ENCODE measurements at regions not wholly inside any gene's neighbourhood (a gene's known extent, or its start where the extent isn't known, plus 50 kb on each side); places are given as distances from the start of the nearest gene placed in this dataset.
"Not testable (repeated sequence)": the region's sequence is repeated elsewhere in the genome, so short reads cannot be mapped to it uniquely, and the experiment has no call there.

GRCh38 chr16:59455497-59455896 lies 721.4 kb upstream of the GOT2 start:
- no peak for DNase-seq

DNA sequence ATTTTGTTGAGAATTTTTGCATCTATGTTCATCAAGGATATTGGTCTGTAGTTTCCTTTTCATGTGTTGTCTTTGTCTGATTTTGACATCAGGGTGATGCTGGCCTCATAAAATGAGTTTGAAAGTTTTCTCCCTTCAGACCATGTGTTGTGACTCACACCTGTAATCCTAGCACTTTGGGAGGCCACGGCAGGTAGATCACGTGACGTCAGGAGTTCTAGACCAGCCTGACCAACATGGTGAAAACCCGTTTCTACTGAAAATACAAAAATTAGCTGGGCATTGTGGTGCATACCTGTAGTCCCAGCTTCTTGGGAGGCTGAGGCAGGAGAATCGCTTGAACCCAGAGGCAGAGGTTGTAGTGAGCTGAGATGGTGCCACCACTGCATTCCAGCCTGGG lies 716.4 kb upstream of the GOT2 start:
- not testable (repeated sequence) for DNase-seq

GRCh38 chr16:59440502-59440901 lies 706.4 kb upstream of the GOT2 start:
- no peak for DNase-seq

- DNase-seq = no peak
Observed at GRCh38 chr16:59432896-59433295, 698.8 kb upstream of the GOT2 start.

DNA sequence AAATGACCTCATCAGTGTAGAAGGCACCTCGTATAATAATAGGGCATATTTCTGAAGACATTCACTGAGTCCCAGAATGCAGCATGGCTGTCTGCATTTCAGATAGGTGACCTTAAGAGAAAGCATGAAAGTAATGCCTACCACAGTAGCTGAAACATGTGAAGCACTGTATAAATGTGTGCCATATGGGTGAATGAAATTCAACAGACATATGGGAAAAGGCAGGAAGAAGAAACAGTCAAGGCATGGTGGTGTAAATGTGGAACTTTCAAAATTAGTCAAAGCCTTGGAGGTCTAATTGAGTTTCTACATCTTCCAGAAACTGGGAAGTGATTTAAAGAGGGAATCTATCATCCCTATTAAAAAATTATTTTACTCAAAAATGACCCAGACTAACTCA lies 698.2 kb upstream of the GOT2 start:
- no peak for DNase-seq

- no peak for DNase-seq
Observed at GRCh38 chr16:59424714-59425273, 690.7 kb upstream of the GOT2 start.

DNA sequence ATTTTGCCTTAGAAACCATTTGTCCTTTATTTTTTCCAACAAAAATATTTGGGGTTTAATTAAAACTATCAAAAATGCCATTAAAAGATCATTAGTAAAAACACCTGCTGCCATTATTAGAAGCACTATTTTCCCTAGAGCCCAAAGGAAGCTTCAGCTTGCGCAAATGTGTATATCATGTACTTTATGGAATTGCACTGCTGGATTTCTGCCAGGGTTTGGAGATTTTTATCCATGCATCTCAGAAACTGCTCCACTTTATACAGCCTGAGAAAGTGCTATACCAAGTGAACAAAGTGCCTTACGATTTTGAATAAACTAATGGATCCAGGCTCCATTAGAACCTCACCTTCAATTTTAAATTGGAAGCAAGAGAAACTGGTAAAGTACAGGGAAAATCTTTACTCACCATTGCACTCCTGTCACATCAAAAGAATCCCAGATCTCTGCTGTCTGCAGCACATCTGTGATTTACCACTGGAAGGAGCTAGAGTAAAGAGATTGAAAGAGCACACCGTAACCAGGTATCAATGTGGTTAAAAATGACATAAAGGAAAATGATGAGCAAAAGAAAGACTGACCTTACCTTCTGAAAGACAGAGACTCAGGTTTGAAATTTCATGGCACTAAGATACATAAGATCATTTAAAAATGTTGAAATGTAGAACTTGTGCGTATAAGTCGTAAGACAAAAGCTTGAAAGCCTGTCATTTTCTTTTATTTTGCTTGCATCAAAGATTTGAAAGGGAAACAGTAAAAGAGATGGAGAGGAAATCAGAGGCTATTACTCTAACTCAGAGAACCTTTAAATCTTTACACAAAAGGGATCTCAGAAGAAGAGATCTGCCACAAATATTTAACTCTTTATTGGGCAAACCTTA lies 678.1 kb upstream of the GOT2 start:
- no peak for DNase-seq

GRCh38 chr16:59410451-59410850 lies 676.3 kb upstream of the GOT2 start:
- DNase-seq = no peak

DNA sequence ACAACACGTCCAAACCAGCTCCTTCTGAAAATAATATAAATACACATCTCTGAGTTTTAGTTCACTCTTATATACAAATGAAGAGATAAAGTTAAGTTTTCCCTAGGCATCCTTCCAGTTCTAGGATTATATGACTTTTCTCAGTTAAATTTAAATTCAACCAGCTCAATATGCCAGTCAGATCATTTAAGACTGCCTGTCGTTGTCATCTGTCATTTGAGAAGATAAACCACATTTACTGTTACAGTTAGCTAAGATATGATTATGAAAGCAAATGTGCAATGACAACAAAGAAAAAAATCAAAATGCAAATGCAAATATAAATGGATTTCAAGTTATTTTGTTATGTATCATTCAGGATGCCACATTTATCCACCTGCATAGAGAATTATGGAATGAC lies 671.7 kb upstream of the GOT2 start:
- DNase-seq = no peak

- no peak for DNase-seq
Observed at GRCh38 chr16:59404509-59404908, 670.4 kb upstream of the GOT2 start.

DNA sequence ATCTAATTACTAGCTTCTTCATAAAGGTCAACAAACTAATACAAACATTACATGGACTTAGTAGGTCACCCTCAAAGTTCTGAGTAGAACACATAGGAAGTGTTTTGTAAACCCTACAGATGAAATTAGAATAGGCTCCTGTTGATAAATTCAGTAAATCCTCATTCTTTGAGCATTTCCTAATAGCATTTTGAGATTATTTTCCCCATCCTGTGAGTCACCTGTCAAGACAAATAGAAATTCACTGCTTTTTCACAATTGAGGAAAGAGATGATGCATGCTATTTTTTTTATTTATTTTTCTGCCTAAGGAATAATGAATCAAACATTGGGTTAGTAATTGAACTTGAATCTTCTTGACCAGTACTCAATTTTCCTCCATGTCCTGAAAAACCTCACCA lies 666.7 kb upstream of the GOT2 start:
- no peak for DNase-seq

DNA sequence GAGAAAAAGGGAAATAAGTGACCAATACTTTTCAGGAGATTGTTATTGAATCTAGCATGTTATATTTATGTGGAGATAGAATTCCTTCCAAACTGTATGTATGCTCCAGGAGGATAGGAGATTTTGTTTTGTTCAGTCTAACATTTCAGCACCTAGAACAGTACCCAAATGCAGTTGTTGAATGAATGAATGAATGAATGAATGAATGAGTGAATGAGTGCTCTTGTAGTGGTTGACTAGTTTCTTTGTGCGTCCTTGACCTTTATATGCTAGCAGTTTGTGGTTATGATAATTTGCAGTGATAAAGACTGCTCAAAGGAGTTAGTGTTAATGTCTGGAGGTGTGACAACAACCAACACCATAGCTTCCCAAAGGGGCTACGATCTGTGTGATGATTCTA lies 663.5 kb upstream of the GOT2 start:
- no peak for DNase-seq

DNA sequence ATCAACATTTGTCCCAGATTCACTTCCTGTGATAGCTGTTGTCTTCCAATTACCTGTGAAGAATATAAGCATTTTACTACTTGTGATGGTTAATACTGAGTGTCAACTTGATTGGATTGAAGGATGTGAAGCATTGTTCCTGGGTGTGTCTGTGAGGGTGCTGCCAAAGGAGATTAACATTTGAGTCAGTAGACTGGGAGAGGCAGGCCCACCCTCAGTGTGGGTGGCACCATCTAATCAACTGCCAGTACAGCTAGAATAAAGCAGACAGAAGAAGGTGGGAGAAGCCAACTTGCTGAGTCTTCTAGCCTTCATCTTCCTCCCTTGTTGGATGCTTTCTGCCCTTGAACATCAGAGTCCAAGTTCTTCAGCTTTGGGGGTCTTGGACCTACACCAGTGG lies 660.4 kb upstream of the GOT2 start:
- DNase-seq = no peak

- DNase-seq = no peak
Observed at GRCh38 chr16:59392911-59393310, 658.8 kb upstream of the GOT2 start.

DNA sequence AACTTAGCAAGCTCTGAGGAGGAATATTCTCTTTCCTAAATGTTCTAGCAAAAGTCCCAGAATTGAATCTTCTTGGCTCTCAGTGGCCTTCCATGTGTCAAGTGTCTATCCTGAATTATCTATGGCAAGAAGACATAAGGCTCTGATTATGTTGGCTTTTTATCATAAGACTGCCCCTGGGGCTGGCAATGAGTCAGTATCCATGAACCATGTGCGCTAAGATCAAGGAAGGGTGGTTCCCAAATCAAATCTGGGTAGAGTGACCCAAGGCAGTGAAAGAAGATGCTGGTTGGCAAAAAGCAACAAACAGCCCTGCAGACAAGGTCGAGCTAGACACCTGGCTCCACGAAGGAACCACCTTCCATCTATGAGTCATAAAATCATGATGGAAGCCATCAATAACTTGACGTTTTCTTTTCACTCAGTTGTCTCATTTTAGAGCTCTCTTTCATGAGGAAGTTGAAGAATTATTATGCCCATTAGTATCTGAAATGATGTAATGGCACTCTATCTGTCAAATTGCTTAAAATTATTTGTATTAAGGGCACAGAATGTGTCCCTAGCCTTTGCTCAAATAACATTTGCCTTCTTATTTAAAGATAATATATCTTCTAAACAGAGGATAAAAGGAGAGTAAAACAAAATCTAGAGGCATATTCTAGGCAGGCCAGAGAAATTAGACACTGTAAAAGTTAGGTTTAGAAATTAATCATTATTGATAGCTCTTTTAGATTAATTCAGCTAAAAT lies 657.7 kb upstream of the GOT2 start:
- no peak for DNase-seq

DNA sequence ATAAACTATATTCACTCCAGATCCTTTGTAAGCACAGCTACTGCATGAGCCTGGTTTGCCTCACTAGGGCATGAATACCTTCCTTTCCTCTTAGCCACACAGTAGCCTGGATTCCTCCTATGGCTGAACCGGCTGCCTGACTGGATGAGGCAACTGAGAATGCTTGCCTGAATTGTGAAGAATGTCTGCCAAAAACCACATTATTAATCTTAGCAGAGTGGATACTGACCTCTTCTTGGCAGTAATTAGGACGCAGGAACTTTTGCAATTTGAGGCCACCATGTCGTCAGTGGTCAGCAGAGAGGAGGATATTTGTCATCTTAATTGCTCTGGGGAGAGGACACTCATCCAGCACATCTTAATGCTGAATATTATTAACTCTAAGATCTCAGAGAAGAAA lies 651.8 kb upstream of the GOT2 start:
- DNase-seq = no peak

DNA sequence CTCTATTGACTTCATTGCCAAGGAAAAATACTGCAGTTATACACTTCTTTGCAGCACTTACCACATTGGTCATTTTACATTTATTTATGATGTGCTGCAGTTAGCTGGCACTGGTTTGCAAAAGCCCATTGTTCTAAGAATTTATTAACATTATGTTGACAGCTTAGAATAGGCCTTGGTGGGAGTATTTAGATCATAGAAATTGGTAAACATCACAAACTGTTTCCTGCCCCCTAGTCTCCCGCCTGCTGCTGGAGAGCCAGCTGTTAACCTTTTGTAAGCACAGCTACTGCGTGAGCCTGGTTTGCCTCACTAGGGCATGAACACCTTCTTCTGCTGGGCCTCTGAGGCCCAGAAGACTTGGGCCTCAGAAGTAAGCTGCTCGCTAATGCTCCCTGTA lies 651.4 kb upstream of the GOT2 start:
- no peak for DNase-seq

- DNase-seq = no peak
Observed at GRCh38 chr16:59373632-59374031, 639.5 kb upstream of the GOT2 start.

GRCh38 chr16:59370717-59371116 lies 636.6 kb upstream of the GOT2 start:
- DNase-seq = no peak

DNA sequence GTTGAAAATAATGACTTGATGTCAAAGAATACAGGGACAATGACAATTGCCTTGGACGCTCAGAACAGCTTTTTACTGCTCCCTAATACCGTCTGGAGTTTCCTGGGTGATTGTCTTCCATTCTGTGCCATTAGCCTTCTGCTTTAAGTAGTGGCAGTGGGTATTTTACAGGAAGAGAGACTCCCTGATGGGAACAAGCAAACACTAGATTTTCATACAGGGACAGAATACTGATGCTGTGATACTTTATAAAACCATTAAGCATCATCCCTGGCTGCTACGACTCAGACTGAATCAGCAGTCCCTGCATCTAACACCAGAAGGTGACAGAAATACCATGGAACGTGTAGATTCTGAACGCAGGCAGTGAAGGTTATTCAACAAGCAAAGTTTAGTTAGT lies 635.4 kb upstream of the GOT2 start:
- no peak for DNase-seq

DNA sequence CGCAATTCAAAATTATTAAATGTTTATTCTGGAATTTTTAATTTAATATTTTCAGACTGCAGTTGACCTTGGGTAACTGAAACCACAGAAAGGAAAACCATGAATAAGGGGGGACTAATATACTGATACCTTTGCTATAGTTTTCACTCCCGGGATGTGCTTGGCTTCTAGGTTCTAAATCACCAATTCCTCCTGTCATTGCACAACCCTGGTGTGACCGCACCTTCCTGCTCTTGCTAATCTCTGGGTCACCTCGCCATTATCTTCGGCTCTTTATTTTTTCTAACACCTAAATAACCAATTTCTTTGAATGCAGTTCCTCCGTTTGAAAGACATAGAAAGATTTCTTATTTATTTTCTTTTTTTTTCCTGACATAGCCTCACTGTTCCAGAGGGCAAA lies 634.5 kb upstream of the GOT2 start:
- DNase-seq = no peak

DNA sequence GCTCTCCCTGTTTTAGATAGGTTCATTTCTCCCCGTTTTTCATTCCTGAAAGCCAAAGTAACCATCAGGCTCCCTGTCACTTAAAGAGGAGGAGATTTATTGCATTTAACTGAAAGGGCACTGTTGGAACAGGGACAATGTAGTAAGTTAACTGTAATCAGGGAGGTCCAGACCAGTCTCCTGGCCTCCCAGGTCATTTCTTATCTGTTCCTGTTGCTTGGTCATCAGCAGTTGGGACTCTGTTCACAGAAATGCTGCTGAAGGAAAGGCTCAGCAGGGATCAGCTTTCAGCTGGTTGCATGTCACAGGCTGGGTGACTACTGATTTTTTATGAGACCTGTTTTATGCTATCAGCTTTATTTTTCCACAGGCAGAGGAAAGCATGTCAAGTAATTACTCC lies 622.6 kb upstream of the GOT2 start:
- no peak for DNase-seq

DNA sequence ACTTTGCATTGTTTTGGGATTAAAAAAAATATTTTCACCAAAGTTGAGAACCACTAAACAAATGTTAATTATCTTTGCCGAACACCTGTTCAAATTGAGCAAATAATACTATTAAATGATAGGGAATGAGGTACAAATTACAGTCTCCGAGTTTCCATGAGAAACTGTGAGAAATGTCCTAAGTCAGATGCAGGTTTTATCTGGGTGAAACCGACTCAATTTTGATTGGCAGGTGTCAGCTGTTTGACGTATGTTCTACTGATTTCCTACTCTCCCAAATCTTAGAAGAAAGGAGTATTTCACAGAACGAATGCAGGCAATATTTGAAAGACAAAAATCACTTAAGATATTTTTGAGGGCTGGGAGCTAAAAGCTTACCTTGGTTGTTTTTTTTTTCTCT lies 622.0 kb upstream of the GOT2 start:
- no peak for DNase-seq

DNA sequence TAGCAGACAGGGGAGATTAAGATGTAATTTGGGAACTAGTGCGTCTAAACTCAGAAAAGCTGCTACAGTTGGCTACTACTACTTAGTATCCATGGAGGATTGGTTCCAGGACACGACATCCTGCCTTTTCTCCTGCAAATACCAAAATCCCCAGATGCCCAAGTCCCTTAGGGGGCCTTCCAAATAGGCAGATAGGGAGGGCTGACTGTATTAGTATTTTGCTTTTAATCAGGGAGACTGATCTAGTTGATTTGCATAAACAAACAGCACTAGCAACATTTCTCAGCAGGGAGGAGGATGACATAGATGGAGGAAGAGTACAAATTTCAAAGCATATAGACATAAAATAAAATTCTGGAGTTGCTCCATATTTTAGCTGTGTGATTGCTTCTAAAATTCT lies 621.6 kb upstream of the GOT2 start:
- no peak for DNase-seq

Measured in CD4-positive, alpha-beta T cell treated with Interleukin-10 for 1 hour (primary cell).